PC-9 (cell line): ENCODE measurements at regions not wholly inside any gene's neighbourhood (a gene's known extent, or its start where the extent isn't known, plus 50 kb on each side); places are given as distances from the start of the nearest gene placed in this dataset.

Experiments used
- CTCF ChIP-seq: fragments of 200-600 bp; sonication (generic); conservative IDR thresholded peaks from 2 replicates; pipeline ENCODE4 v1.6.1; 2017; ENCODE audit warnings: mixed run types, antibody characterized with exemption, mild to moderate bottlenecking, moderate library complexity
- EZH2 ChIP-seq: fragments of 200-600 bp; sonication (generic); IDR thresholded peaks from 2 replicates; pipeline ENCODE4 v1.8.0; 2017; ENCODE audit warnings: antibody characterized with exemption, low read depth

- TF ChIP-seq CTCF (no peak), EZH2 (no peak)
Measured at GRCh38 chr6:10144772-10145171, 270.1 kb downstream of the TFAP2A start.
